ENCODE measurements at regions not wholly inside any gene's neighbourhood (a gene's known extent, or its start where the extent isn't known, plus 50 kb on each side); places are given as distances from the start of the nearest gene placed in this dataset.

DNA sequence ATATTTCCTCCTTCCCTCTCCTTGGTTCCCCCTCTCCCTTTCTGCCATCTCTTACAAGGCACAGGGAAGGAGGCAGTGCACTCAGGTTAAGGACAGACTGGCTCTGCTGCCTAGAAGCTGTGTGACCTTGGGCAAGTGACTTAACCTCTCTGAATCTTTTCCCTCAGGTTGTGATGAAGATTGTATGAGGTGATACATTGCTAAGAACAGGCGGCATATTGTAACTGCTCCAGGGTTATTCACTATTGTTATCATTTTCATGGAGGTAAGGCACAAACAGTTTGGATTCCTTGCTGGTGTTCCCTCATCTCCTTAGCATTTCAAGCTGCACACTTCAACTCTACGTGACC, 126.6 kb upstream of the CXCR4 start:
- TF ChIP-seq, protein P1, sequence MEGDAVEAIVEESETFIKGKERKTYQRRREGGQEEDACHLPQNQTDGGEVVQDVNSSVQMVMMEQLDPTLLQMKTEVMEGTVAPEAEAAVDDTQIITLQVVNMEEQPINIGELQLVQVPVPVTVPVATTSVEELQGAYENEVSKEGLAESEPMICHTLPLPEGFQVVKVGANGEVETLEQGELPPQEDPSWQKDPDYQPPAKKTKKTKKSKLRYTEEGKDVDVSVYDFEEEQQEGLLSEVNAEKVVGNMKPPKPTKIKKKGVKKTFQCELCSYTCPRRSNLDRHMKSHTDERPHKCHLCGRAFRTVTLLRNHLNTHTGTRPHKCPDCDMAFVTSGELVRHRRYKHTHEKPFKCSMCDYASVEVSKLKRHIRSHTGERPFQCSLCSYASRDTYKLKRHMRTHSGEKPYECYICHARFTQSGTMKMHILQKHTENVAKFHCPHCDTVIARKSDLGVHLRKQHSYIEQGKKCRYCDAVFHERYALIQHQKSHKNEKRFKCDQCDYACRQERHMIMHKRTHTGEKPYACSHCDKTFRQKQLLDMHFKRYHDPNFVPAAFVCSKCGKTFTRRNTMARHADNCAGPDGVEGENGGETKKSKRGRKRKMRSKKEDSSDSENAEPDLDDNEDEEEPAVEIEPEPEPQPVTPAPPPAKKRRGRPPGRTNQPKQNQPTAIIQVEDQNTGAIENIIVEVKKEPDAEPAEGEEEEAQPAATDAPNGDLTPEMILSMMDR (IDR thresholded peaks at IDR 0.05): no peak
- TF ChIP-seq POLR2AphosphoS5 (IDR thresholded peaks at IDR 0.05): no peak
- no peak for TF ChIP-seq POLR2A (IDR thresholded peaks at IDR 0.05)
